HCT116 (cell line): ENCODE measurements at regions not wholly inside any gene's neighbourhood (a gene's known extent, or its start where the extent isn't known, plus 50 kb on each side); places are given as distances from the start of the nearest gene placed in this dataset.

Experiments used
- ATAC-seq: fragments of 200-7000 bp; cut with Tn5 transposase; 2 replicates; pipeline ENCODE4 v1.9.1; 2020; ENCODE audit warnings: mild to moderate bottlenecking, moderate library complexity
- BruUV-seq: library from RNA; stranded (reverse); fragments of 400-500 nt; replicated peaks from 2 replicates; lab custom pipeline; 2021; lab: Mats Ljungman, UMichigan
- CTCF ChIA-PET: fragments of 300-600 bp; sonication (Branson Sonifier 250); formaldehyde crosslinking; loops from one replicate; lab custom pipeline; 2021; ENCODE audit warnings: antibody characterized with exemption; lab: Charles Lee
- POLR2A ChIA-PET: fragments of 300-600, 350-600 bp; sonication (Branson Sonifier 250); formaldehyde crosslinking; loops from one replicate; lab custom pipeline; 2021; ENCODE audit warnings: antibody characterized with exemption; lab: Charles Lee
- RAD21 ChIA-PET, 2 experiments: fragments of 300-600 bp; sonication (Branson Sonifier 250); formaldehyde crosslinking; loops; one replicate each; lab custom pipeline; 2023; ENCODE audit warnings: low total read pairs in 2 of 2; ENCODE audit not compliant: uncharacterized antibody in 2 of 2, unreplicated experiment in 2 of 2, low non-redundant PET in 1 of 2; lab: Charles Lee
- DNase-seq: peaks from one replicate; pipeline ENCODE4 v3.0.0-alpha.2; 2010; ENCODE audit warnings: low read depth, low spot score
- H2AFZ ChIP-seq: fragments of 200-600 bp; shearing (Covaris generic), sonication (generic); 2 replicates; pipeline ENCODE4 v1.6.1; 2017; ENCODE audit warnings: low read depth, mixed run types, mixed read lengths, antibody characterized with exemption, low read length; ENCODE audit not compliant: poor library complexity, severe bottlenecking
- H3K27ac ChIP-seq: 2 replicates; pipeline ENCODE4 v1.5.1; 2012; ENCODE audit warnings: low read depth, low read length
- H3K27me3 ChIP-seq: fragments of 200-600 bp; sonication (generic); 2 replicates; pipeline ENCODE4 v1.6.1; 2016; ENCODE audit warnings: mixed run types, low read length, mixed read lengths; ENCODE audit not compliant: insufficient read depth
- H3K36me3 ChIP-seq, 2 experiments: fragments of 200-500 bp in 1 of 2; fragments of 200-600 bp in 1 of 2; sonication (Bioruptor generic) in 1 of 2; sonication (generic) in 1 of 2; 2 replicates each; pipeline versions ENCODE4 v1.5.1 to v1.6.1; 2014 to 2016; ENCODE audit warnings: low read length in 2 of 2, inconsistent platforms in 1 of 2, mixed read lengths in 1 of 2, mixed run types in 1 of 2; ENCODE audit not compliant: insufficient read depth in 2 of 2, control insufficient read depth in 1 of 2
- H3K4me1 ChIP-seq, 2 experiments: fragments of 200-600 bp in 1 of 2; sonication (generic) in 1 of 2; 2 replicates each; pipeline versions ENCODE4 v1.5.1 to v1.6.1; 2012 to 2017; ENCODE audit warnings: low read length in 2 of 2, inconsistent platforms in 1 of 2, mild to moderate bottlenecking in 1 of 2, mixed read lengths in 1 of 2, mixed run types in 1 of 2, moderate library complexity in 1 of 2; ENCODE audit not compliant: insufficient read depth in 2 of 2, control insufficient read depth in 1 of 2
- H3K4me2 ChIP-seq: fragments of 200-600 bp; sonication (generic); 2 replicates; pipeline ENCODE4 v1.6.1; 2017; ENCODE audit warnings: mixed run types, low read length, mixed read lengths
- H3K4me3 ChIP-seq, 2 experiments: fragments of 200-600 bp in 1 of 2; sonication (generic) in 1 of 2; replicated peaks in 1 of 2; 2 replicates each; pipeline ENCODE4 v1.5.1; 2011 to 2016; ENCODE audit warnings: low read length in 2 of 2, control low read depth in 1 of 2, low read depth in 1 of 2, mild to moderate bottlenecking in 1 of 2, mixed read lengths in 1 of 2, mixed run types in 1 of 2
- H3K79me2 ChIP-seq: fragments of 200-600 bp; sonication (generic); 2 replicates; pipeline ENCODE4 v1.6.1; 2017; ENCODE audit warnings: mild to moderate bottlenecking, mixed run types, low read length, moderate library complexity, mixed read lengths; ENCODE audit not compliant: insufficient read depth
- H3K9ac ChIP-seq: fragments of 200-600 bp; sonication (generic); 2 replicates; pipeline ENCODE4 v1.6.1; 2016; ENCODE audit warnings: low read length, mixed read lengths
- H3K9me2 ChIP-seq: fragments of 200-600 bp; sonication (generic), shearing (Covaris generic); 2 replicates; pipeline ENCODE4 v1.6.1; 2017; ENCODE audit warnings: mixed run types, mild to moderate bottlenecking, moderate library complexity; ENCODE audit not compliant: insufficient read depth
- H3K9me3 ChIP-seq, 2 experiments: fragments of 200-500 bp in 1 of 2; fragments of 200-600 bp in 1 of 2; sonication (Bioruptor generic) in 1 of 2; sonication (generic) in 1 of 2; 2 replicates each; pipeline ENCODE4 v1.6.1; 2014 to 2017; ENCODE audit warnings: low read length in 2 of 2, mixed read lengths in 2 of 2, inconsistent platforms in 1 of 2, low read depth in 1 of 2, mild to moderate bottlenecking in 1 of 2, mixed run types in 1 of 2, moderate library complexity in 1 of 2; ENCODE audit not compliant: control insufficient read depth in 1 of 2, insufficient read depth in 1 of 2
- H4K20me1 ChIP-seq: fragments of 200-600 bp; sonication (generic), shearing (Covaris generic); 2 replicates; pipeline ENCODE4 v1.6.1; 2017; ENCODE audit warnings: mixed run types, mild to moderate bottlenecking, moderate library complexity; ENCODE audit not compliant: insufficient read depth
- CBX3 ChIP-seq: IDR thresholded peaks from 2 replicates; pipeline ENCODE4 v1.6.1; 2012; ENCODE audit warnings: low read depth
- CTCF ChIP-seq, 3 experiments: fragments of 200-600 bp in 1 of 3; sonication (generic) in 1 of 3; IDR thresholded peaks in 2 of 3; conservative IDR thresholded peaks in 1 of 3; 2 replicates each; pipeline ENCODE4 v1.5.1; 2012 to 2017; ENCODE audit warnings: low read depth in 2 of 3, low read length in 2 of 3, antibody characterized with exemption in 1 of 3, borderline replicate concordance in 1 of 3, control low read depth in 1 of 3, mild to moderate bottlenecking in 1 of 3, mixed read lengths in 1 of 3, mixed run types in 1 of 3, moderate library complexity in 1 of 3; ENCODE audit not compliant: insufficient read depth in 1 of 3
- EGR1 ChIP-seq: IDR thresholded peaks from 2 replicates; pipeline ENCODE4 v1.6.1; 2012; ENCODE audit warnings: low read depth
- ELF1 ChIP-seq: IDR thresholded peaks from 2 replicates; pipeline ENCODE4 v1.6.1; 2012; ENCODE audit warnings: low read depth, borderline replicate concordance
- EZH2 ChIP-seq: fragments of 200-600 bp; sonication (generic); IDR thresholded peaks from 2 replicates; pipeline ENCODE4 v1.6.1; 2017; ENCODE audit warnings: antibody characterized with exemption, mixed run types
- FOSL1 ChIP-seq: IDR thresholded peaks from 2 replicates; pipeline ENCODE4 v1.6.1; 2012; ENCODE audit warnings: low read depth
- JUND ChIP-seq: IDR thresholded peaks from 2 replicates; pipeline ENCODE4 v1.6.1; 2012
- MAX ChIP-seq: IDR thresholded peaks from 2 replicates; pipeline ENCODE4 v1.6.1; 2012
- POLR2A ChIP-seq: IDR thresholded peaks from 2 replicates; pipeline ENCODE4 v1.7.0; 2011; ENCODE audit warnings: borderline replicate concordance; ENCODE audit not compliant: insufficient read depth, insufficient read length; ENCODE audit errors: extremely low read depth
- POLR2AphosphoS5 ChIP-seq: IDR thresholded peaks from 2 replicates; pipeline ENCODE4 v1.6.1; 2011; ENCODE audit warnings: mild to moderate bottlenecking, low read depth, low read length, moderate library complexity
- RAD21 ChIP-seq: IDR thresholded peaks from 2 replicates; pipeline ENCODE4 v1.6.1; 2012; ENCODE audit warnings: low read depth, mild to moderate bottlenecking
- SP1 ChIP-seq: IDR thresholded peaks from 2 replicates; pipeline ENCODE4 v1.6.1; 2012; ENCODE audit warnings: low read depth
- SRF ChIP-seq: IDR thresholded peaks from 2 replicates; pipeline ENCODE4 v1.6.1; 2012; ENCODE audit warnings: low read depth
- TCF7L2 ChIP-seq: IDR thresholded peaks from 2 replicates; pipeline ENCODE4 v1.7.0; 2011; ENCODE audit warnings: borderline replicate concordance, inconsistent platforms; ENCODE audit not compliant: insufficient read depth, insufficient read length; ENCODE audit errors: extremely low read depth
- ZBTB33 ChIP-seq: IDR thresholded peaks from 2 replicates; pipeline ENCODE4 v1.6.1; 2011; ENCODE audit warnings: mild to moderate bottlenecking, low read length, moderate library complexity; ENCODE audit not compliant: insufficient replicate concordance; ENCODE audit errors: extremely low read depth
- ZFX ChIP-seq: fragments of 450-650 bp; IDR thresholded peaks from 2 replicates; pipeline ENCODE4 v1.6.1; 2017
- ZNF274 ChIP-seq: fragments of 200-500 bp; sonication (Bioruptor generic); IDR thresholded peaks from 2 replicates; pipeline ENCODE4 v1.6.1; 2014; ENCODE audit warnings: mild to moderate bottlenecking, low read depth, low read length, inconsistent platforms
- intact Hi-C: fragments of 100-400 bp; cut with micrococcal nuclease; formaldehyde crosslinking; loops from 2 replicates; pipeline ENCODE4 v1.10.0; 2022
- TF ChIP-seq, protein P1 (sequence below): IDR thresholded peaks from 2 replicates; pipeline ENCODE4 v1.6.1; 2012

DNA sequence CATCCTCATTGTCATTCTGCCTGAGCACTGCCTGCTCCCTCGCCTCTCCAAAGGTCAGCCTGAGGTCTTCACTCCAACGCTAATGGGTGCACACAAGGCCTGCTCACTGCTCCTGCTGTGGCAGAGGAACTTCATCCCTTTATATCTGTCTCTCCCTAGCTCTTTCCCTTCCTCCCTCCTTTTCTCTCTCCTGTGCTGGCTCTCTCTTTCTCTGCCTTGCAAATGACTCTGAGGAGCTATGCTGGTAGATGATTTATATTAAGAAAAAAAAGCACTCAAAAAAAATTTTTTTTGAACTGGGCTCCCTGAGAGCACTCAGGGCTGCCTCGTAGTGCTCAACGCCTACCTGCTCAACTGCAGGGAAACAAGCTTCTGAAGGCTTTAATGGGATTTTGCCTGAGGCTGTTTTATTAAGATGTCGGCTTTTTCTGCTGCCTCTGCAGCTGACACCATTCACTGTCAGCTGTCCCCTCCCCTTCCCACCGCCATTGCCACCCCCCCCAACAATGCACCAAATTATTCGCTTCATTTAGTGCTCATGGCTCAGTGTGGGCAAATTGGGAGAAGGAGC lies 137.7 kb upstream of the DEFB112 start:
- no peaks in the 10 kb centered on the region for H3K36me3 ChIP-seq
- ATAC-seq: no peak
- intact Hi-C loops: no loop called here
- H2AFZ ChIP-seq: no peak overlapping the region
- TF ChIP-seq RAD21 (no peak), FOSL1 (no peak), CTCF (IDR thresholded peaks at IDR 0.05 in 2 of 3, conservative IDR thresholded peaks at IDR 0.05 in 1 of 3; ENCODE audit: borderline replicate concordance in 1 of 3, insufficient read depth in 1 of 3, low read depth in 2 of 3, low read length in 2 of 3) (no peak), EGR1 (no peak), MAX (no peak), ZFX (no peak), CBX3 (no peak), POLR2A (no peak), SRF (no peak), ZBTB33 (no peak), TCF7L2 (no peak), SP1 (no peak), ZNF274 (no peak), EZH2 (no peak), JUND (no peak), POLR2AphosphoS5 (no peak), ELF1 (no peak)
- TF ChIP-seq, protein P1, sequence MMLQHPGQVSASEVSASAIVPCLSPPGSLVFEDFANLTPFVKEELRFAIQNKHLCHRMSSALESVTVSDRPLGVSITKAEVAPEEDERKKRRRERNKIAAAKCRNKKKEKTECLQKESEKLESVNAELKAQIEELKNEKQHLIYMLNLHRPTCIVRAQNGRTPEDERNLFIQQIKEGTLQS: no peak
- no peaks in the 10 kb centered on the region for H3K79me2 ChIP-seq
- no peak for DNase-seq
- no peaks in the 10 kb centered on the region for H3K9me2 ChIP-seq
- no peaks in the 10 kb centered on the region for H3K9me3 ChIP-seq
- H3K9ac ChIP-seq: no peak overlapping the region
- ChIA-PET POLR2A (no interaction called here), RAD21 (no interaction called here), CTCF (no interaction called here)
- no peak overlapping the region for H3K4me3 ChIP-seq
- H3K4me1 ChIP-seq: no peaks in the 10 kb centered on the region
- H3K4me2 ChIP-seq: no peak overlapping the region
- BruUV-seq: no TSS peak
- no peaks in the 10 kb centered on the region for H3K27me3 ChIP-seq
- no peaks in the 10 kb centered on the region for H4K20me1 ChIP-seq
- no peak overlapping the region for H3K27ac ChIP-seq
